Tibial artery (tissue), 4 donors: ENCODE measurements at regions not wholly inside any gene's neighbourhood (a gene's known extent, or its start where the extent isn't known, plus 50 kb on each side); places are given as distances from the start of the nearest gene placed in this dataset.
"Not testable (repeated sequence)": the region's sequence is repeated elsewhere in the genome, so short reads cannot be mapped to it uniquely, and the experiment has no call there.

Source experiments
- DNase-seq, 2 donors: peaks; one replicate each; pipeline ENCODE4 v3.0.0-alpha.2; 2019
- H3K27ac ChIP-seq, 2 donors: fragments of 200-600 bp; sonication (generic) in 1 of 2; 1 replicate in 1 of 2; 2 replicates in 1 of 2; pipeline ENCODE4 v1.5.1; 2018 to 2019; ENCODE audit warnings: mild to moderate bottlenecking in 1 of 2
- H3K27me3 ChIP-seq, 2 donors: fragments of 200-600 bp; sonication (generic) in 1 of 2; one replicate each; pipeline versions ENCODE4 v1.5.1 to v1.6.0; 2016 to 2019
- H3K36me3 ChIP-seq, 3 donors: fragments of 200-600 bp; sonication (generic) in 2 of 3; one replicate each; pipeline ENCODE4 v1.5.1; 2016 to 2019; ENCODE audit warnings: mild to moderate bottlenecking in 2 of 3
- H3K4me1 ChIP-seq, 4 donors: fragments of 200-600 bp; sonication (generic) in 2 of 4; 1 replicate in 3 of 4; 2 replicates in 1 of 4; pipeline ENCODE4 v1.5.1; 2016 to 2019
- H3K4me3 ChIP-seq, 2 donors: fragments of 200-600 bp; sonication (generic) in 1 of 2; 1 replicate in 1 of 2; 2 replicates in 1 of 2; pipeline ENCODE4 v1.5.1; 2018 to 2019; ENCODE audit warnings: mild to moderate bottlenecking in 2 of 2
- H3K9me3 ChIP-seq, 3 donors: fragments of 200-600 bp; sonication (generic) in 1 of 3; one replicate each; pipeline ENCODE4 v1.5.1; 2016 to 2019
- intact Hi-C: fragments of 100-400 bp; cut with DNase I; formaldehyde crosslinking; loops from one replicate; pipeline ENCODE4 v1.15.0; 2023; ENCODE audit warnings: low total_unique reads
- TF ChIP-seq, protein P1 (sequence below), 2 experiments: fragments of 200-600 bp in 1 of 2; fragments of 450-650 bp in 1 of 2; IDR thresholded peaks; one replicate each; pipeline ENCODE4 v1.5.1; 2017 to 2019; ENCODE audit warnings: antibody characterized with exemption in 2 of 2, mild to moderate bottlenecking in 1 of 2, moderate library complexity in 1 of 2

DNA sequence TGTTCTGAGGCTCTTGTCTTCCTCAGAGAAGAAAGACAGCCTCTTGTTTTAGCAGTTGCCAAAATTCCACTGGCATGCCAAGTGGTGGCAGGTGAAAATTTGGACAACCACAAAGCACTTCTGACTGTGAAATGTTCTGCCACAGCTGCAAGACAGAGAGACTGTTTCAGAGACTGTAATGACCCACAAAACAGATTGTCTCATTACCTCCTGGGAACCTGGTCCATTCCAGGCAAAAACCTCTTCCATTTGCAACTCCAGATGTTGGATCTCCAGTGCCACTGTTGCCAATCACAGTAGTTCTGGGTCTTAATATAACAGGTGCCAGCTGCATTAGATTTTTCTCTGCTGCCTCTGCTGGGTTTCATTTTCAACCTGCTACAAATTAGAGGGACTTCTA is 911.5 kb downstream of the UQCRFS1 start:
- H3K27ac ChIP-seq: no peak overlapping the region
- no peak overlapping the region for H3K4me3 ChIP-seq
- no peaks in the 10 kb centered on the region for H3K4me1 ChIP-seq
- H3K36me3 ChIP-seq: no peaks in the 10 kb centered on the region
- no peaks in the 10 kb centered on the region for H3K27me3 ChIP-seq
- TF ChIP-seq, protein P1, sequence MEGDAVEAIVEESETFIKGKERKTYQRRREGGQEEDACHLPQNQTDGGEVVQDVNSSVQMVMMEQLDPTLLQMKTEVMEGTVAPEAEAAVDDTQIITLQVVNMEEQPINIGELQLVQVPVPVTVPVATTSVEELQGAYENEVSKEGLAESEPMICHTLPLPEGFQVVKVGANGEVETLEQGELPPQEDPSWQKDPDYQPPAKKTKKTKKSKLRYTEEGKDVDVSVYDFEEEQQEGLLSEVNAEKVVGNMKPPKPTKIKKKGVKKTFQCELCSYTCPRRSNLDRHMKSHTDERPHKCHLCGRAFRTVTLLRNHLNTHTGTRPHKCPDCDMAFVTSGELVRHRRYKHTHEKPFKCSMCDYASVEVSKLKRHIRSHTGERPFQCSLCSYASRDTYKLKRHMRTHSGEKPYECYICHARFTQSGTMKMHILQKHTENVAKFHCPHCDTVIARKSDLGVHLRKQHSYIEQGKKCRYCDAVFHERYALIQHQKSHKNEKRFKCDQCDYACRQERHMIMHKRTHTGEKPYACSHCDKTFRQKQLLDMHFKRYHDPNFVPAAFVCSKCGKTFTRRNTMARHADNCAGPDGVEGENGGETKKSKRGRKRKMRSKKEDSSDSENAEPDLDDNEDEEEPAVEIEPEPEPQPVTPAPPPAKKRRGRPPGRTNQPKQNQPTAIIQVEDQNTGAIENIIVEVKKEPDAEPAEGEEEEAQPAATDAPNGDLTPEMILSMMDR (IDR thresholded peaks at IDR 0.05): no peak
- no peak for DNase-seq
- H3K9me3 ChIP-seq: no peaks in the 10 kb centered on the region
- intact Hi-C loops: no loop called here

GRCh38 chr19:28299649-28300048 is 913.3 kb downstream of the UQCRFS1 start:
- TF ChIP-seq, protein P1 (IDR thresholded peaks at IDR 0.05): no peak
- intact Hi-C loops: no loop called here
- Histone ChIP-seq H3K4me1 (no peaks in the 10 kb centered on the region), H3K27ac (no peak overlapping the region), H3K9me3 (no peaks in the 10 kb centered on the region), H3K4me3 (no peak overlapping the region), H3K36me3 (no peaks in the 10 kb centered on the region), H3K27me3 (no peaks in the 10 kb centered on the region)
- DNase-seq: no peak

- intact Hi-C loops: no loop called here
- Histone ChIP-seq H3K4me1 (no peaks in the 10 kb centered on the region), H3K9me3 (no peaks in the 10 kb centered on the region), H3K4me3 (no peak overlapping the region), H3K36me3 (no peaks in the 10 kb centered on the region), H3K27me3 (no peaks in the 10 kb centered on the region), H3K27ac (no peak overlapping the region)
- no peak for DNase-seq
- TF ChIP-seq, protein P1 (IDR thresholded peaks at IDR 0.05): no peak
Observed at GRCh38 chr19:28297586-28298157, 915.3 kb downstream of the UQCRFS1 start.

GRCh38 chr19:28297036-28297435 is 915.9 kb downstream of the UQCRFS1 start:
- intact Hi-C loops: no loop called here
- DNase-seq: no peak
- H3K27ac ChIP-seq: no peak overlapping the region
- H3K4me3 ChIP-seq: no peak overlapping the region
- H3K36me3 ChIP-seq: no peaks in the 10 kb centered on the region
- H3K27me3 ChIP-seq: no peaks in the 10 kb centered on the region
- no peaks in the 10 kb centered on the region for H3K4me1 ChIP-seq
- H3K9me3 ChIP-seq: no peaks in the 10 kb centered on the region
- TF ChIP-seq, protein P1 (IDR thresholded peaks at IDR 0.05): no peak

DNA sequence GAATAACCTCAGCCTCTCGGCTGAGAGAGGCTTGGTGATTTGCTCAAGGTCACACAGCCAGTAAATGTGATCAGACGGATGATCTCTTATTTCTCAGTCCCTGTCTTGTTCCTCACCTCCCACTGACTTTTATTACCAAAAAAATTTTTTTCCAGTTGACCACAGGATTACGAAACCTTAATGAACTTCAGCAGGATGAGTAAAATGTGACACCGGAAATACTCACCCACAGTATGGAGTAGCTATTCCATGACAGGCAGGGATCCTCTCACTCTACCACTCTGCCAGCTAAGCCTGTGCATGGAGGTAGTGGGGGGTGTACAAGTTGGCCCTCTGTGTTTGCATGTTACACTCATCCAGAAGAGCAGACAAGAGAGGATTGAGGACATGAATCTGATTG is 916.4 kb downstream of the UQCRFS1 start:
- no peaks in the 10 kb centered on the region for H3K9me3 ChIP-seq
- no peaks in the 10 kb centered on the region for H3K36me3 ChIP-seq
- no peaks in the 10 kb centered on the region for H3K27me3 ChIP-seq
- no peak overlapping the region for H3K27ac ChIP-seq
- DNase-seq: no peak
- intact Hi-C loops: no loop called here
- TF ChIP-seq, protein P1 (IDR thresholded peaks at IDR 0.05): no peak
- H3K4me1 ChIP-seq: no peaks in the 10 kb centered on the region
- H3K4me3 ChIP-seq: no peak overlapping the region

GRCh38 chr19:28294975-28295374 is 918.0 kb downstream of the UQCRFS1 start:
- H3K27me3 ChIP-seq, H3K4me1 ChIP-seq, H3K36me3 ChIP-seq, DNase-seq, intact Hi-C loops, H3K27ac ChIP-seq, H3K9me3 ChIP-seq, H3K4me3 ChIP-seq: not testable (repeated sequence)
